H9 (cell line): ENCODE measurements at regions not wholly inside any gene's neighbourhood (a gene's known extent, or its start where the extent isn't known, plus 50 kb on each side); places are given as distances from the start of the nearest gene placed in this dataset.
A peak's percentile ranks its signal among the peaks of the same experiment; 100 is the strongest.

Experiments
- DNase-seq: peaks from one replicate; pipeline ENCODE4 v3.0.0-alpha.2; 2017
- H2AFZ ChIP-seq: one replicate; pipeline ENCODE4 v1.6.1; 2013; ENCODE audit warnings: mild to moderate bottlenecking, low read length, control low read depth, moderate library complexity
- H2AK5ac ChIP-seq: 2 replicates; pipeline ENCODE4 v1.6.1; 2013; ENCODE audit warnings: low read length, control low read depth, mixed read lengths; ENCODE audit not compliant: insufficient read length
- H2BK120ac ChIP-seq: one replicate; pipeline ENCODE4 v1.6.1; 2013; ENCODE audit warnings: low read depth, mild to moderate bottlenecking, low read length, control low read depth, inconsistent platforms; ENCODE audit not compliant: poor library complexity, severe bottlenecking
- H2BK12ac ChIP-seq: 2 replicates; pipeline ENCODE4 v1.6.1; 2013; ENCODE audit warnings: low read length, control low read depth, mixed read lengths, low read depth; ENCODE audit not compliant: insufficient read length
- H2BK15ac ChIP-seq: 2 replicates; pipeline ENCODE4 v1.6.1; 2013; ENCODE audit warnings: low read depth, low read length, control low read depth
- H2BK20ac ChIP-seq: one replicate; pipeline ENCODE4 v1.6.1; 2013; ENCODE audit warnings: low read depth, mild to moderate bottlenecking, low read length, control low read depth, inconsistent platforms; ENCODE audit not compliant: poor library complexity, severe bottlenecking
- H2BK5ac ChIP-seq: 2 replicates; pipeline ENCODE4 v1.6.1; 2013; ENCODE audit warnings: low read length, control low read depth, mixed read lengths; ENCODE audit not compliant: insufficient read length
- H3K14ac ChIP-seq: 2 replicates; pipeline ENCODE4 v1.6.1; 2013; ENCODE audit warnings: low read length, control low read depth; ENCODE audit not compliant: insufficient read depth
- H3K18ac ChIP-seq: 2 replicates; pipeline ENCODE4 v1.6.1; 2013; ENCODE audit warnings: low read depth, mild to moderate bottlenecking, mixed read lengths, low read length, control low read depth; ENCODE audit not compliant: insufficient read length
- H3K23ac ChIP-seq: 2 replicates; pipeline ENCODE4 v1.6.1; 2013; ENCODE audit warnings: low read length, control low read depth, mixed read lengths, low read depth; ENCODE audit not compliant: insufficient read length
- H3K23me2 ChIP-seq: 2 replicates; pipeline ENCODE4 v1.6.1; 2013; ENCODE audit warnings: low read depth, mild to moderate bottlenecking, mixed read lengths, low read length, control low read depth; ENCODE audit not compliant: insufficient read length, poor library complexity, severe bottlenecking
- H3K27ac ChIP-seq: 2 replicates; pipeline ENCODE4 v1.5.1; 2013; ENCODE audit warnings: low read length, control low read depth, mixed read lengths, low read depth; ENCODE audit not compliant: insufficient read length
- H3K27me3 ChIP-seq: 2 replicates; pipeline ENCODE4 v1.6.1; 2013; ENCODE audit warnings: low read length, control low read depth, inconsistent platforms; ENCODE audit not compliant: insufficient read depth
- H3K4ac ChIP-seq: 2 replicates; pipeline ENCODE4 v1.6.1; 2013; ENCODE audit warnings: low read depth, mild to moderate bottlenecking, control low read depth, inconsistent platforms, low read length, moderate library complexity
- H3K4me1 ChIP-seq: 2 replicates; pipeline ENCODE4 v1.6.1; 2013; ENCODE audit warnings: low read length, control low read depth, inconsistent platforms; ENCODE audit not compliant: insufficient read depth
- H3K4me2 ChIP-seq: 2 replicates; pipeline ENCODE4 v1.6.1; 2013; ENCODE audit warnings: low read length, control low read depth, mixed read lengths; ENCODE audit not compliant: insufficient read length, insufficient read depth
- H3K56ac ChIP-seq: 2 replicates; pipeline ENCODE4 v1.6.1; 2013; ENCODE audit warnings: low read depth, mild to moderate bottlenecking, mixed read lengths, low read length, control low read depth; ENCODE audit not compliant: insufficient read length
- H3K79me1 ChIP-seq: 2 replicates; pipeline ENCODE4 v1.6.1; 2013; ENCODE audit warnings: low read depth, mild to moderate bottlenecking, moderate library complexity, low read length, control low read depth, inconsistent platforms; ENCODE audit not compliant: insufficient read depth, poor library complexity, severe bottlenecking
- H3K79me2 ChIP-seq: 2 replicates; pipeline ENCODE4 v1.6.1; 2013; ENCODE audit warnings: low read length, control low read depth, inconsistent platforms; ENCODE audit not compliant: insufficient read depth
- H3K9ac ChIP-seq: 2 replicates; pipeline ENCODE4 v1.6.1; 2013; ENCODE audit warnings: low read length, control low read depth, mixed read lengths; ENCODE audit not compliant: insufficient read length; ENCODE audit errors: extremely low read depth
- H3K9me3 ChIP-seq: one replicate; pipeline ENCODE4 v1.6.1; 2013; ENCODE audit warnings: low read depth, low read length, inconsistent platforms; ENCODE audit not compliant: control insufficient read depth
- H3T11ph ChIP-seq: one replicate; pipeline ENCODE4 v1.6.1; 2013; ENCODE audit warnings: mild to moderate bottlenecking, low read length, control low read depth, inconsistent platforms
- H4K20me1 ChIP-seq: one replicate; pipeline ENCODE4 v1.6.1; 2013; ENCODE audit not compliant: control insufficient read depth, insufficient read length, insufficient read depth
- H4K5ac ChIP-seq: 2 replicates; pipeline ENCODE4 v1.6.1; 2013; ENCODE audit warnings: low read depth, mild to moderate bottlenecking, mixed read lengths, low read length, control low read depth; ENCODE audit not compliant: insufficient read length
- H4K8ac ChIP-seq: replicated peaks from 2 replicates; pipeline ENCODE4 v1.6.1; 2013; ENCODE audit warnings: low read length, control low read depth, mixed read lengths, low read depth; ENCODE audit not compliant: insufficient read length
- H4K91ac ChIP-seq: 2 replicates; pipeline ENCODE4 v1.6.1; 2013; ENCODE audit warnings: low read depth, mild to moderate bottlenecking, moderate library complexity, mixed read lengths, low read length, control low read depth; ENCODE audit not compliant: insufficient read length
- H3K27ac Mint-ChIP-seq, 3 experiments: 2 replicates in 2 of 3; 3 replicates in 1 of 3; pipeline ENCODE4 v1.8.0; 2020 to 2021; ENCODE audit warnings: mixed read lengths in 3 of 3, mild to moderate bottlenecking in 1 of 3, moderate library complexity in 1 of 3
- H3K27me3 Mint-ChIP-seq: 2 replicates; pipeline ENCODE4 v1.8.0; 2021; ENCODE audit warnings: low read depth, mild to moderate bottlenecking, moderate library complexity, mixed read lengths
- H3K36me3 Mint-ChIP-seq, 3 experiments: 2 replicates in 2 of 3; 3 replicates in 1 of 3; pipeline ENCODE4 v1.8.0; 2020 to 2021; ENCODE audit warnings: low read depth in 3 of 3, mixed read lengths in 3 of 3; ENCODE audit not compliant: insufficient read depth in 1 of 3
- H3K4me1 Mint-ChIP-seq, 2 experiments: 2 replicates each; pipeline ENCODE4 v1.8.0; 2020; ENCODE audit warnings: mixed read lengths in 2 of 2
- H3K4me3 Mint-ChIP-seq, 2 experiments: 2 replicates in 1 of 2; 3 replicates in 1 of 2; pipeline ENCODE4 v1.8.0; 2020 to 2021; ENCODE audit warnings: mild to moderate bottlenecking in 2 of 2, mixed read lengths in 2 of 2, moderate library complexity in 1 of 2
- H3K9me3 Mint-ChIP-seq, 2 experiments: 2 replicates in 1 of 2; 3 replicates in 1 of 2; pipeline ENCODE4 v1.8.0; 2020; ENCODE audit warnings: mild to moderate bottlenecking in 2 of 2, mixed read lengths in 2 of 2, moderate library complexity in 1 of 2
- whole genome bisulfite sequencing: extraction: QIAGEN DNeasy Blood & Tissue Kit; methylation state at CpG from one replicate; pipeline ENCODE4 v1.1.7; 2013; ENCODE audit warnings: missing lambda C conversion rate, low lambda C conversion rate, mixed read lengths; ENCODE audit not compliant: insufficient read length; ENCODE audit errors: extremely low coverage; 5-methylcytosine and 5-hydroxymethylcytosine counted together
- TF ChIP-seq, protein P1 (sequence below): fragments of 200-600 bp; sonication (generic); conservative IDR thresholded peaks from 3 replicates; pipeline ENCODE4 v1.8.0; 2021; ENCODE audit warnings: antibody characterized with exemption, mild to moderate bottlenecking

DNA sequence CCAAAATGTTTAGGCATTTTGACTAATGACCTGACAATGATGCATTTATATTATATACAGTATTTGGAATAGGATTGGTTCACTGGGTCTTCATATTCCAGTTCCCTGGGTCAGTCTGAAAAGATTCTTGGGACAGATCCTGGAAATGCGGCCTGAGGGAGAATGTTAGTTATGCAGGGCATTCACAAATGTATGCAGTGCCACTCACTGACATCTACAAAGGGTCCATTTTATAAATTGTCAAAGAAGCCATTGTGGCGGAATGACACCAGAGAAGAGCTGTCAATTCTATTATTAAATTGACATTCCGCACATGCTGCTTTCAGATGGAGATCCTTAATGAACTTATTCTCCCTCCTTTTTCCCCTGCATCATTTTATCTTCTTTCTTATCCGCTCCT is 176.6 kb downstream of the VGLL3 start:
- Histone ChIP-seq H3K14ac (no peak overlapping the region), H4K20me1 (no peaks in the 10 kb centered on the region), H2BK120ac (no peak overlapping the region), H2BK15ac (no peak overlapping the region), H2BK5ac (no peak overlapping the region), H3K23ac (no peak overlapping the region), H4K5ac (no peak overlapping the region), H3K23me2 (no peaks in the 10 kb centered on the region), H3K4me2 (no peak overlapping the region), H3K27me3 (no peaks in the 10 kb centered on the region), H4K8ac (no peak overlapping the region), H3K9me3 (no peaks in the 10 kb centered on the region), H3K27ac (peak overlapping the region; percentile 81), H3K4me1 (peaks cover 5% of the 10 kb centered on the region; the same call in 1 of the 2 replicates), H3K79me2 (no peaks in the 10 kb centered on the region), H2AK5ac (no peak overlapping the region), H3K9ac (no peak overlapping the region), H3K4ac (no peak overlapping the region), H3T11ph (no peak overlapping the region), H2AFZ (no peak overlapping the region), H3K56ac (no peak overlapping the region), H2BK12ac (no peak overlapping the region), H3K79me1 (no peaks in the 10 kb centered on the region), H4K91ac (no peak overlapping the region), H2BK20ac (no peak overlapping the region), H3K18ac (no peak overlapping the region)
- H3K27me3 Mint-ChIP-seq: no peaks in the 10 kb centered on the region
- H3K9me3 Mint-ChIP-seq: no peaks in the 10 kb centered on the region
- H3K27ac Mint-ChIP-seq: peak overlapping the region in 1 of 3 experiments; percentile 82; a peak in 2 of 7 replicates
- peaks cover 27 to 33% of the 10 kb centered on the region in 2 experiments for H3K4me1 Mint-ChIP-seq
- no peak overlapping the region for H3K4me3 Mint-ChIP-seq
- TF ChIP-seq, protein P1, sequence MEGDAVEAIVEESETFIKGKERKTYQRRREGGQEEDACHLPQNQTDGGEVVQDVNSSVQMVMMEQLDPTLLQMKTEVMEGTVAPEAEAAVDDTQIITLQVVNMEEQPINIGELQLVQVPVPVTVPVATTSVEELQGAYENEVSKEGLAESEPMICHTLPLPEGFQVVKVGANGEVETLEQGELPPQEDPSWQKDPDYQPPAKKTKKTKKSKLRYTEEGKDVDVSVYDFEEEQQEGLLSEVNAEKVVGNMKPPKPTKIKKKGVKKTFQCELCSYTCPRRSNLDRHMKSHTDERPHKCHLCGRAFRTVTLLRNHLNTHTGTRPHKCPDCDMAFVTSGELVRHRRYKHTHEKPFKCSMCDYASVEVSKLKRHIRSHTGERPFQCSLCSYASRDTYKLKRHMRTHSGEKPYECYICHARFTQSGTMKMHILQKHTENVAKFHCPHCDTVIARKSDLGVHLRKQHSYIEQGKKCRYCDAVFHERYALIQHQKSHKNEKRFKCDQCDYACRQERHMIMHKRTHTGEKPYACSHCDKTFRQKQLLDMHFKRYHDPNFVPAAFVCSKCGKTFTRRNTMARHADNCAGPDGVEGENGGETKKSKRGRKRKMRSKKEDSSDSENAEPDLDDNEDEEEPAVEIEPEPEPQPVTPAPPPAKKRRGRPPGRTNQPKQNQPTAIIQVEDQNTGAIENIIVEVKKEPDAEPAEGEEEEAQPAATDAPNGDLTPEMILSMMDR: no peak
- WGBS: no CpG with 5 or more reads among the region's 4 CpGs
- peaks cover 0 to 3% (median 0%) of the 10 kb centered on the region in 3 experiments; a peak in 3 of 7 replicates for H3K36me3 Mint-ChIP-seq
- DNase-seq: no peak
